HG03097 (cell line): ENCODE measurements at regions not wholly inside any gene's neighbourhood (a gene's known extent, or its start where the extent isn't known, plus 50 kb on each side); places are given as distances from the start of the nearest gene placed in this dataset.
"Not testable (repeated sequence)": the region's sequence is repeated elsewhere in the genome, so short reads cannot be mapped to it uniquely, and the experiment has no call there.

Experiments
- ATAC-seq: cut with Tn5 transposase; IDR thresholded peaks from one replicate; pipeline ENCODE4 v1.9.1; 2021; ENCODE audit not compliant: unreplicated experiment, low FRiP score

GRCh38 chr2:60259781-60260180 lies 293.7 kb downstream of the BCL11A start:
- ATAC-seq: no peak

GRCh38 chr2:60252581-60253150 lies 300.8 kb downstream of the BCL11A start:
- no peak for ATAC-seq

GRCh38 chr2:60251247-60251646 lies 302.2 kb downstream of the BCL11A start:
- ATAC-seq: no peak

GRCh38 chr2:60249879-60250278 lies 303.6 kb downstream of the BCL11A start:
- no peak for ATAC-seq

GRCh38 chr2:60247471-60247870 lies 306.0 kb downstream of the BCL11A start:
- no peak for ATAC-seq

GRCh38 chr2:60246583-60246982 lies 306.9 kb downstream of the BCL11A start:
- ATAC-seq: no peak

GRCh38 chr2:60234274-60234986 lies 319.0 kb downstream of the BCL11A start:
- no peak for ATAC-seq

- ATAC-seq: no peak
Observed at GRCh38 chr2:60230596-60230995, 322.9 kb downstream of the BCL11A start.

GRCh38 chr2:60230037-60230436 lies 323.4 kb downstream of the BCL11A start:
- ATAC-seq: no peak

- ATAC-seq: no peak
Observed at GRCh38 chr2:60226943-60227342, 326.5 kb downstream of the BCL11A start.

- ATAC-seq: no peak
Observed at GRCh38 chr2:60226191-60226590, 327.3 kb downstream of the BCL11A start.

GRCh38 chr2:60223859-60224258 lies 329.6 kb downstream of the BCL11A start:
- ATAC-seq: no peak

GRCh38 chr2:60221098-60221497 lies 332.4 kb downstream of the BCL11A start:
- no peak for ATAC-seq

- ATAC-seq: no peak
Observed at GRCh38 chr2:60219536-60219935, 333.9 kb downstream of the BCL11A start.

GRCh38 chr2:60216452-60216995 lies 336.9 kb downstream of the BCL11A start:
- no peak for ATAC-seq

GRCh38 chr2:60215386-60215901 lies 338.0 kb downstream of the BCL11A start:
- ATAC-seq: no peak

- no peak for ATAC-seq
Observed at GRCh38 chr2:60214626-60214875, 338.9 kb downstream of the BCL11A start.

- ATAC-seq: no peak
Observed at GRCh38 chr2:60213865-60214625, 339.4 kb downstream of the BCL11A start.

GRCh38 chr2:60212181-60212945 lies 341.1 kb downstream of the BCL11A start:
- ATAC-seq: no peak

- not testable (repeated sequence) for ATAC-seq
Observed at GRCh38 chr2:60189006-60189405, 364.4 kb downstream of the BCL11A start.

GRCh38 chr2:60175290-60175689 lies 378.2 kb downstream of the BCL11A start:
- ATAC-seq: no peak
